Amniotic stem cell (primary cell): ENCODE measurements at regions not wholly inside any gene's neighbourhood (a gene's known extent, or its start where the extent isn't known, plus 50 kb on each side); places are given as distances from the start of the nearest gene placed in this dataset.
"Not testable (repeated sequence)": the region's sequence is repeated elsewhere in the genome, so short reads cannot be mapped to it uniquely, and the experiment has no call there.

Experiments used
- DNase-seq: peaks from one replicate; lab custom pipeline; 2025; lab: John Stamatoyannopoulos, UW

DNA sequence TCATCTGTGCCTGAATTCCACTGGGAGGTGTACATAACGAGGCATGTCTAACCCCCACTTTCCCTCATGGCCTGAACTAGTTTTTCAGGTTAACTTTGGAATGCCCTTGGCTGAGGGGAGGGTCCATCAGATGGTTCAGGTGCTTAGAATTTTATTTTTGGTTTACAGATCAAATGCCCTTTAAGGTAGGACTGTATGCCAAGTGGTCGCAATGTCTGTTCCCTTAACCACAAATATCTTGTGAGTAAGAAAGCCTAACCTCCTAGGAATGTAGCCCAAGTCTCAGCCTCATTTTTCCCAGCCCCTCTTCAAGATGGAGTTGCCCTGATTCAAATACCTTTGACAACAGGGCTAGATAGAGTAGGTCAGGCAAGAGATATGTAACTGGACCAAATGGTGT, 78.4 kb downstream of the RNASET2 start:
- DNase-seq: no peak

DNA sequence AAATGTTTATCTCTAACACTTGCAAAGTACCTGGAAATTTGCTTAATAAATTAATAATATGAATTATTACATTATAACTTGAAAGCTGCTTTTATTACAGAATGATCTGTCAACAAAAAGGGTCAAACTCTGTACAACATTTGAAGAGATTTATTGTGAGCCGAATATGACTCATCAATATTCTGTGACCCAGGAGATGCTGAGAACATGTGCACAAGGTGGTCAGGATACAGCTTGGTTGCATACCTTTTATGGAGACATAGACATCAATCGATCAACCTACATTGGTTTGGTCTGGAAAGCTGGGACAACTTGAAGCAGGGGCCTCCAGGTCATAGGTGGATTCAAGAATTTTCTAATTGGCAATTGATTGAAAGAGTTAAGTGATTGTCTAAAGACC, 79.0 kb downstream of the RNASET2 start:
- no peak for DNase-seq

GRCh38 chr6:166872531-166873009, 83.8 kb downstream of the RNASET2 start:
- no peak for DNase-seq

DNA sequence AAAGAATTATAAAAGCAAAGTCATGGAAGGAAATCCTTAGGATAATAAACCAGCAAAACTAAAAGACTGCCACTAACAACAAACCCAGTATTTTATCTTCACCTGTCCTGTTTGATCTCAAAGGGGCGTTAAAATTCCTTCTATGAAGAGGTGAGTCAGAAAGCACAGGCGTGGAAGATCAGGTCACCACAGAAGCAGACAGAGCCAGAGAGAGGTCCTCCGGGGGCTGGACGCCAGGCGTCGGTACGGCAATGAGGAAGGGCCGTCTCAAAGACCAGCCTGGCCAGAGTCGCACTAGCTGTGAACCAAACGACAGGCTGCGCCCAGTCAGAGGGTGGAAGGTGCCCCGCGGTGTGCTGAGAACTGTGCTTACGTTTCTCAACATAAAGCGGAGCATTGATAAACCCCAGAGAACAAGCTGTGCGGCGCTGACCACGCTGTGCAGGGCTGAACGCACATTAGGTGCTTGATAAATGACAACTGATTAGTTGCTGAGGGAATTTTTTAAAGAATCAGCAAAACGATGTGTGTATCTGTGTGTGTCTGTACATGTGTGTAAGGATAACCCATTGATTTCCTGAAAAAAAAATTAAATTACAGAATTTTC, 85.6 kb downstream of the RNASET2 start:
- no peak for DNase-seq

- DNase-seq: no peak
Measured at GRCh38 chr6:166866839-166867637, 89.3 kb downstream of the RNASET2 start.

DNA sequence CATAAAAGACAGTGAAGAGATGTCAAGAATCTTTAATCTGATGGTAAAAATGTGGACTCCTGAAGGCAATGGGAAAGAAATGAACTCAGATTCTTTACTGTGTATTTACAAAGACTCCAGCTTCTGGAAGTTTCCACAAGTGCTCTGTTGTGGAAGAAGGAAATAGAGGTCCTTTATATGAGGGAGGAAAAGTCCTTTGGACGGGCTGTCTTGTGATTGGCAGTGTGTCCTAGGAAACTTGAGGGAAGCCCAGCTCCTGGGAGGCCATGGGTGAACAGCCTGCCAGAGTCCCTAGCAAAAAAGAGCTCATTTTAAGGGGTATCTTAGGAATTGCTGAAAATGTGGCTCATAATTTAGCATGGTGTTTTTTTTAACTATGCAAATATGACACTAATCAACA, 92.0 kb downstream of the RNASET2 start:
- DNase-seq: no peak

DNA sequence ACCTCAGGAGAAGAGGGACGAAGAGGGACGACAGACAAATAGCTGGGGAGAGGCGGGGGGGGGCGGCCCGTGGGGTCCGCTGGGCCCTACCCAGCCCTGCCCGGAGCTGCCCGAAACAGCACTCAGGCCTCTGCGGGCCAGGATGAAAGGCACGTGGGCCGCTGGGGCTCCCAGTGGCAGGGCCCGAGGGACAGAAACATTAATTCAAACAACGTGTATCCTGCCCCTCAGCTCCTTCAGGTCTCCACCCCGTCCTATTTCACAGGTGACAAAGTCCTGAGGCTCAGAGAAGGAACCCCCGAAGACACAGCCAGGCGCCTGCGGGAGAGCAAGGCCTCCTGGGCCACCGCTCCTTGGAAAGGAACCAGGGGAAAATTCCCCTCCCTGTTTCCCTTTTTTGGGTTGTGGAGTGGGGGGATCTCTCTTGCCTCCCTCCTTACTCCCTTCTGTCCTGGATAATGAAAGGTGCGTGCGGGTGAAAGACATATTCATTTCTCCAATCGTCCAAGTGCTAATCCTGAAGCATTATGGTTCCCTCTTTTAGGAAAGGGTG, 93.3 kb downstream of the RNASET2 start:
- no peak for DNase-seq

DNA sequence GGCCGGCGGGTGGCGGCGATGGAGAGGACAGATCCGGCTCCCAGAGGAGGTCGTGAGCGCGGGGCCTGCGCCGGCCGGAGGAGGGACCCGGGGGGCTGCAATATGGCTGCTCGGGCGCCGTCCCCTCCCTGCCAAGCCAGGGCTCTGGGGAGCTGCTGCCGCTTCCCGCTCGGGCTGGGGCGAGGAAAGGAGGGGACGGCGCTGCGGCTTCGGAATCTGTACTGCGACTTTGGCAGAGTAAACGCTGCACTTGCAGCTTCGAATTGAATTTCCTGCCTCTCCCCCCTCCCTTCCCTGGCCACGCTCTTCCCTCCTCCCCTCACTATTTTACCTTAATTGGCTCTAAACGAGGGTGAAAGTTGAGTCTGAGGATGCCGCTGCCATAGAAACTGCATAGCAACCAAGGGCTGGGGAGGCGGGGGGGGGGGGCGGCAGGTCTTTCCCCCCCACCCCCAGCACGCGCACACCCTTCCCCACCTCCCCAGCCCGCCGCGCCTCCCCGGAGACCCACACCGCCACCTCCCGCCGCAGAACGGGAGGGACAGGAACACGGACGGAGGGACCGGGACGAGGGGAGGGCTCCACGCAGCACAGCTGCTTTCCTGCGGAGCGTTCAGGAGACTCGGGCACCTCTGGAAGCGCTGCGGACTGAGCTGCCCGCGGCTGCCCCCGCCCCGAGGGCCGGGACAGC, 93.9 kb downstream of the RNASET2 start:
- DNase-seq: no peak

DNA sequence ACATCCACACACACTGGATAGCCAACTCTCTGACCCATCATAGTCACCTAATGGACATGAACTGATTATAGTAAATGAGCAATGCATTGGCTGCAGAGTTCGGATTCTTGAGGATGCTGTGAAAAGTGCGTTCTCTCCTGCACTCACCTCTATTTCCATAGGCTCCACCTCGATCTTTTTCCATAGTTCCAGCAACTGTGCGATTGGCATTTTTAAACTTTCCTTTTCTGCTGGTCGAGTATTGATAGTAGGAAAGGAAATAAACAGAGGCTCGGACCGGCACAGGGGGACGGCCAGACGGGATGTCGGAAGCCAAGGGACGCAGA, 94.4 kb downstream of the RNASET2 start:
- DNase-seq: no peak

GRCh38 chr6:166861304-166861703, 95.0 kb downstream of the RNASET2 start:
- DNase-seq: no peak

- no peak for DNase-seq
Measured at GRCh38 chr6:166860392-166860791, 96.0 kb downstream of the RNASET2 start.

GRCh38 chr6:166855416-166855815, 100.9 kb downstream of the RNASET2 start:
- DNase-seq: no peak

DNA sequence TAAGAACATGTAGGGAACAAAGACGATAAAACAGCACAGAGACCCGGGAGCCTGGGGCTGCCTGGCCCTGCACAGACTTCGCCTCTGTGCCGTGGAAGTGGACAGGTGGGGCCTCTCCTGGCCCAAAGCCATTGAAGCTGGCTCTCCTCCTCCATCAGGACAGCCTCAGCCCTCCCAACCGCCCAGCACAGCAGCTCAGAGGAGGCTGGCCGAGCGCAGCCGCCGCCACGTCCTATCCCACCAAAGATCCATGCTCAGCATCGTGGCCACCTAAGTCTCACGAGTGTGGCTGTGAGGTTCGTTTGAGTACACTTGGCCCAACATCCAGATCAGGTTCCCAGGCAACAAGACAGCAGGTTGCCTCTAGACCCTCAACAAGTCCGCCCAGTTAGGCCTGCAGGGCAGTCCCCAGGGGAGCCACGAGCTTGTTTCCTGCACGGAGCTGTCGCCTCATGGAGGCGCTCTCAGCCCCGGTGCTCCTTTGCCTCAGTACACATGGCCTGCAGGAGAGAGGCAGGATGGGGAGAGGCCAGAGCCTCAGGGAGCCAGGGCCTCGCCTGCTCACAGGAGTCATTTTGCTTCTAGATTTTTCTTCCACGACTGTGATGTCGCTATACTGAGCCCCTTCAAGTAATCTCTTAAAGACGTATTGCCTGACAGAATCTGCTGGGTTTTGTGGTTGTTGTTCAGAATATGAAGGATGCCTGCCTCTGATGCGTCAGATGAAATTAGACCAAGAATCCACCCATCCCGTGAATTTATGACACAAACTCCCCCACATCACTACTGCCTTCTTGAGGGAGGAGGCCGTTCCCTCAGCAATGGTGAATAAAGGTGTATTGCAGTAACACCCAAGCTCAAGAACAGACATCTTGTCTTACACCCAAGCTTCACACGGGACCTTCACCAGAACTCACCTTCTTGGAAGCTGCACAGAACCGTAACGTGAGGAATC, 102.7 kb downstream of the RNASET2 start:
- DNase-seq: no peak

DNA sequence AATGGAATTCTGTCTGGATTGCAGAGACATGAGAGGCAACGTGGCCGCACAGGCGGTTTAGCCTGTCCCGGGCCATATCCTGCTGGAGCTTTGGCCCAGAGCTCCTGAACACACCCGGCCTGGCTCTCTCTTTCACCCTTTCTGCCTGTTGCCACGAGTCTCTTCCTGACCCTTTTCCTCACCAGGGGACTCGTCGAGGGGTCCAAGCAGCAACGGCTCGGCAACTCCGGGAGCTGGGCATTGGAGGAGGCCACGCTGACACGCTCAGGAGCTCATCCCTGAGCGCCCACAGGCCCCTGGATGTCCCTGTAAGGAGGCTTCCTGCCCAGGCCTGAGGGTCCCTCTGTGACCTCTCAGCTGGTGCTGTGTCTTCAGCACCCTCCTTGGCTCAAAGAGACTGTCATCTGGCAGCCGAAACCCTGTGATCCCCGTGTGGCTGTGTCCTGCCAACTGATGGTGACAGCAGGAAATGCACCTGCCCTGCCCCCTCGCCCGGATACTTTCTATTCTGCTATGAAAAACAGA, 103.8 kb downstream of the RNASET2 start:
- DNase-seq: no peak

- no peak for DNase-seq
Measured at GRCh38 chr6:166851911-166852310, 104.4 kb downstream of the RNASET2 start.

- DNase-seq: no peak
Measured at GRCh38 chr6:166851426-166851825, 104.9 kb downstream of the RNASET2 start.

GRCh38 chr6:166850677-166851076, 105.7 kb downstream of the RNASET2 start:
- DNase-seq: no peak

DNA sequence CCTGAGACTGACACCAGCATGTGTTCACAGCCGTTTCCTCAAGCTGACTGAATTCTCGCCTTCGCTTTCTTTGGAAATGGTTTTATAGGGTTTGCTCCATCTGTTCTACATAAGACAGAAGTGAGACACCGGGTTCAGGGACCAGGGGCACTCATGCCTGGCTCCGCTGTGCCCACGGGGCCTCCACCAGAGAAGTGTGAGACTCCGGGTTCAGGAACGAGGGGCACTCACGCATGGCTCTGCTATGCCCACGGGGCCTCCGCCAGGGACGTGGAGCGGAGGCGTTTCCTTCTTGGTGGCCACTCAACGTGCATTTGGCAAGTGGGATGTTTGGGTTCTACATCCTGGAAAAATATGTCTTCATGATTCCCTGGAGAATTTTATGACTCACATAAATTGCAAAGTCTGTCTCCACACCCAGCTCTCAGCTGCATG, 106.6 kb downstream of the RNASET2 start:
- DNase-seq: no peak

DNA sequence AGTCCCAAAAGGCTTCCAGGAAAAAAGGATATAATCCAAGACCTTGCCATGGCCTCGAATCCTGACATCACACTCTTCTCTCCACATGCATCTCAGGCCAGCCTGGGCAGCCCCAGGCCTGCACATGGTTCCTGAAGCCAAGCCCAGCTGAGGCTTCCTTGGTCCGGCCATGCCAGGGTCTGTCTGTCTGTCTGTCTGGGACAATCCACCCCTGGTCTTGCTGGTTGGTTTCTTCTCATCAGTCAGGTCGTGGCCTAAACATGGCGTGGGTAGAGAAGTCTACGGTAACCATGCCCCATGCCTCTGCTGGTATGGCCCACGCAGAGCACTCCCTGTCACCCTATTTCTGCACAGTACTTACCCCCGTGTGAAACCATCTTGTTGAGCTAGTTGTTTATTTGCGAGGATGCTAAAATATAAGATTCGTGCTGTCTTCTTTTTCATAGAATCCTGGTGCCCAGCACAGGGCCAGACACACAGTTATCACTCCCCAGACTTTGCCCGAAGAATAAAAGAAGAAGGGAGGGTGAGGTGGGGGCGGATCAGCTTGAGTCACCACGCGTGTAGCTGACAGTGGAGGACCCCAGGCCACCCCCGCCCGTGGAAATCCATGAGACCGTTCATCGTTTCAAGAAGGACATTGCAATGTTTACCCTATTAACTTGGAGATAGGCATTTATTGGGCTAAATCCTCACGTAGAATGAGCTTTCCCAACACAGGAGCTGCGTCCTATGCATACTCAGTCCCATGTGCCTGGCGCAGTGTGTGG, 107.2 kb downstream of the RNASET2 start:
- no peak for DNase-seq

DNA sequence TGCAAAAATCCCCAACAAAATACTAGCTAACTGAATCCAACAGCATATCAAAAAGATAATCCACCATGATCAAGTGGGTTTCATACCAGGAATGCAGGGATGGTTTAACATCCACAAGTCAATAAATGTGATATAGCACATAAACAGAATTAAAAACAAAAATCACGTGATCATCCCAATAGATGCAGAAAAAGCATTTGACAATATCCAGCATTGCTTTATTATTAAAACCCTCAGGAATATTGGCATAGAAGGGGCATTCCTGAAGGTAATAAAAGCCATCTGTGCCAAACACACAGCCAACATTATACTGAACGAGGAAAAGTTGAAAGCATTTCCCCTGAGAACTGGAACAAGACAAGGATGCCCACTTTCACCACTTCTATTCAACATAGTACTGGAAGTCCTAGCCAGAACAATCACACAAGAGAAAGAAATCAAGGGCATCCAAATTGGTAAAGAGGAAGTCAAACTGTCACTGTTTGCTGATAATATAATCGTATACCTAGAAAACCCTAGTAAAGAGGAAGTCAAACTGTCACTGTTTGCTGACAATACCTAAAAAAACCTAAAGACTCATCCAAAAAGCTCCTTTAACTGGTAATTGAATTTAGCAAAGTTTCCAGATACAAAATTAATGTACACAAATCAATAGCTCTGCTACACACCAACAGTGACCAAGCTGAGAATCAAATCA, 109.8 kb downstream of the RNASET2 start:
- not testable (repeated sequence) for DNase-seq
